SK-MEL-5 (cell line): ENCODE measurements at regions not wholly inside any gene's neighbourhood (a gene's known extent, or its start where the extent isn't known, plus 50 kb on each side); places are given as distances from the start of the nearest gene placed in this dataset.

ENCODE experiments used
- DNase-seq: peaks from one replicate; pipeline ENCODE4 v3.0.0-alpha.2; 2016; ENCODE audit warnings: low read depth, low spot score
- in situ Hi-C: cut with HindIII; loops from 2 replicates; pipeline ENCODE4 v1.10.0; 2016; ENCODE audit warnings: low sequenced_read_pairs, high pct_unique_total_duplicates, low pct_unique_long_range_greater_than_20kb

GRCh38 chr12:4855121-4855924 lies 54.4 kb upstream of the KCNA1 start:
- in situ Hi-C loops = no loop called here
- DNase-seq = peak; percentile 88

GRCh38 chr12:4856596-4856995 lies 53.1 kb upstream of the KCNA1 start:
- no peak for DNase-seq
- in situ Hi-C loops = no loop called here

GRCh38 chr12:4857472-4858291 lies 52.0 kb upstream of the KCNA1 start:
- peak; percentile 76 for DNase-seq
- in situ Hi-C loops = no loop called here

- no peak for DNase-seq
Observed at GRCh38 chr12:4858386-4858785, 51.3 kb upstream of the KCNA1 start.

GRCh38 chr12:4859478-4860210 lies 50.1 kb upstream of the KCNA1 start:
- in situ Hi-C loops = no loop called here
- DNase-seq = no peak

More at GRCh38 chr12:4858386-4858785, 51.3 kb upstream of the KCNA1 start:
- in situ Hi-C loops = no loop called here
